Thyroid gland (tissue), 4 donors: ENCODE measurements at regions not wholly inside any gene's neighbourhood (a gene's known extent, or its start where the extent isn't known, plus 50 kb on each side); places are given as distances from the start of the nearest gene placed in this dataset.

Source experiments
- POLR2A ChIP-seq, 2 donors: fragments of 450-650 bp; IDR thresholded peaks; one replicate each; pipeline ENCODE4 v1.6.1; 2017; ENCODE audit warnings: antibody characterized with exemption in 2 of 2, mild to moderate bottlenecking in 2 of 2, moderate library complexity in 1 of 2
- TF ChIP-seq, protein P1 (sequence below), 6 experiments: fragments of 200-600 bp in 3 of 6; fragments of 450-650 bp in 3 of 6; sonication (generic) in 3 of 6; IDR thresholded peaks; one replicate each; pipeline ENCODE4 v1.5.1; 2016 to 2019; ENCODE audit warnings: antibody characterized with exemption in 6 of 6, mild to moderate bottlenecking in 2 of 6, inconsistent platforms in 1 of 6, moderate library complexity in 1 of 6

DNA sequence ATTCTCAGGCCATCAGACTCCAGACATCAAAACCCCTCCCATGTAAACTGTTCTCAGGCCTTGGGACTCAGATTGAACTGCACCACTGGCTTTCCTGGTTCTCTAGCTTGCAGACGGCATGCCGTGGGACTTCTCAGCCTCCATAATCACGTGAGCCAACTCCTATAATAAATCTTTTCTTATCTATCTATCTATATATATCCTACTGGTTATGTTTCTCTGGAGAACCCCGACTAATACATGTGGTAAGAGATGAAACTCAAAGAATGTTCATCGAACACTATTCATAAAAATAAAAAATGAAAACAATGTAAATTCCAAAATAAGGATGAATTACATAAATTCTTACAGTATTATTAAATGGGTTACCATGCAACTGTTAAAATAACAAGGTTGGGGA lies 84.5 kb upstream of the NTRK3 start:
- TF ChIP-seq, protein P1, sequence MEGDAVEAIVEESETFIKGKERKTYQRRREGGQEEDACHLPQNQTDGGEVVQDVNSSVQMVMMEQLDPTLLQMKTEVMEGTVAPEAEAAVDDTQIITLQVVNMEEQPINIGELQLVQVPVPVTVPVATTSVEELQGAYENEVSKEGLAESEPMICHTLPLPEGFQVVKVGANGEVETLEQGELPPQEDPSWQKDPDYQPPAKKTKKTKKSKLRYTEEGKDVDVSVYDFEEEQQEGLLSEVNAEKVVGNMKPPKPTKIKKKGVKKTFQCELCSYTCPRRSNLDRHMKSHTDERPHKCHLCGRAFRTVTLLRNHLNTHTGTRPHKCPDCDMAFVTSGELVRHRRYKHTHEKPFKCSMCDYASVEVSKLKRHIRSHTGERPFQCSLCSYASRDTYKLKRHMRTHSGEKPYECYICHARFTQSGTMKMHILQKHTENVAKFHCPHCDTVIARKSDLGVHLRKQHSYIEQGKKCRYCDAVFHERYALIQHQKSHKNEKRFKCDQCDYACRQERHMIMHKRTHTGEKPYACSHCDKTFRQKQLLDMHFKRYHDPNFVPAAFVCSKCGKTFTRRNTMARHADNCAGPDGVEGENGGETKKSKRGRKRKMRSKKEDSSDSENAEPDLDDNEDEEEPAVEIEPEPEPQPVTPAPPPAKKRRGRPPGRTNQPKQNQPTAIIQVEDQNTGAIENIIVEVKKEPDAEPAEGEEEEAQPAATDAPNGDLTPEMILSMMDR (IDR thresholded peaks at IDR 0.05): no peak
- no peak for TF ChIP-seq POLR2A (IDR thresholded peaks at IDR 0.05)
